GM11168 (cell line): ENCODE measurements at regions not wholly inside any gene's neighbourhood (a gene's known extent, or its start where the extent isn't known, plus 50 kb on each side); places are given as distances from the start of the nearest gene placed in this dataset.
"Not testable (repeated sequence)": the region's sequence is repeated elsewhere in the genome, so short reads cannot be mapped to it uniquely, and the experiment has no call there.

ENCODE experiments used
- in situ Hi-C: fragments of 300-500 bp; cut with MboI; formaldehyde crosslinking; loops from one replicate; pipeline ENCODE4 v1.12.0; 2022; ENCODE audit warnings: low sequenced_read_pairs; ENCODE audit not compliant: unreplicated experiment

- in situ Hi-C loops = no loop called here
These were observed 217.1 kb upstream of the SLC35G4 start for GRCh38 chr18:11392292-11392691.

GRCh38 chr18:11391661-11392060 is 217.7 kb upstream of the SLC35G4 start:
- in situ Hi-C loops = no loop called here

- in situ Hi-C loops = no loop called here
These were observed 220.4 kb upstream of the SLC35G4 start for GRCh38 chr18:11388755-11389680.

GRCh38 chr18:11387880-11388279 is 221.5 kb upstream of the SLC35G4 start:
- in situ Hi-C loops = no loop called here

- in situ Hi-C loops = no loop called here
These were observed 226.0 kb upstream of the SLC35G4 start for GRCh38 chr18:11383381-11383780.

GRCh38 chr18:11380968-11381367 is 228.4 kb upstream of the SLC35G4 start:
- in situ Hi-C loops = no loop called here

GRCh38 chr18:11379660-11380059 is 229.7 kb upstream of the SLC35G4 start:
- in situ Hi-C loops = no loop called here

- in situ Hi-C loops = no loop called here
These were observed 228.6 kb upstream of the PIEZO2 start for GRCh38 chr18:11377766-11378540.

- in situ Hi-C loops = no loop called here
These were observed 222.8 kb upstream of the PIEZO2 start for GRCh38 chr18:11372163-11372562.

GRCh38 chr18:11369556-11369955 is 220.2 kb upstream of the PIEZO2 start:
- in situ Hi-C loops = no loop called here

GRCh38 chr18:11368020-11368419 is 218.7 kb upstream of the PIEZO2 start:
- in situ Hi-C loops = no loop called here

- in situ Hi-C loops = no loop called here
These were observed 218.0 kb upstream of the PIEZO2 start for GRCh38 chr18:11367351-11367750.

GRCh38 chr18:11366410-11366809 is 217.0 kb upstream of the PIEZO2 start:
- in situ Hi-C loops = no loop called here

- in situ Hi-C loops = no loop called here
These were observed 213.5 kb upstream of the PIEZO2 start for GRCh38 chr18:11362856-11363255.

- in situ Hi-C loops = not testable (repeated sequence)
These were observed 212.5 kb upstream of the PIEZO2 start for GRCh38 chr18:11361862-11362261.

GRCh38 chr18:11357678-11358077 is 208.3 kb upstream of the PIEZO2 start:
- in situ Hi-C loops = no loop called here

GRCh38 chr18:11344576-11344975 is 195.2 kb upstream of the PIEZO2 start:
- in situ Hi-C loops = not testable (repeated sequence)

GRCh38 chr18:11343096-11343495 is 193.7 kb upstream of the PIEZO2 start:
- in situ Hi-C loops = no loop called here

GRCh38 chr18:11342115-11342514 is 192.7 kb upstream of the PIEZO2 start:
- in situ Hi-C loops = not testable (repeated sequence)

- in situ Hi-C loops = no loop called here
These were observed 189.9 kb upstream of the PIEZO2 start for GRCh38 chr18:11339188-11339775.

- in situ Hi-C loops = no loop called here
These were observed 186.9 kb upstream of the PIEZO2 start for GRCh38 chr18:11336241-11336640.
